A549 (cell line): ENCODE measurements at regions not wholly inside any gene's neighbourhood (a gene's known extent, or its start where the extent isn't known, plus 50 kb on each side); places are given as distances from the start of the nearest gene placed in this dataset.

ENCODE experiments used
- CEBPB ChIP-seq, 2 experiments: fragments of >200 bp in 1 of 2; sonication (Bioruptor Twin) in 1 of 2; formaldehyde crosslinking in 1 of 2; IDR thresholded peaks; 2 replicates each; pipeline ENCODE4 v1.6.1; 2012 to 2016
- CHD2 ChIP-seq: fragments of 150-350 bp; IDR thresholded peaks from 2 replicates; pipeline ENCODE4 v1.6.1; 2014; ENCODE audit warnings: low read length; ENCODE audit not compliant: partially characterized antibody
- CHD4 ChIP-seq: fragments of 200-600 bp; sonication (generic); IDR thresholded peaks from 2 replicates; pipeline ENCODE4 v1.6.1; 2016; ENCODE audit warnings: antibody characterized with exemption, mild to moderate bottlenecking, borderline replicate concordance
- EP300 ChIP-seq, 2 experiments: fragments of >200 bp; sonication (Bioruptor Twin); formaldehyde crosslinking; IDR thresholded peaks; 2 replicates in 1 of 2; 3 replicates in 1 of 2; pipeline ENCODE4 v1.6.1; 2016 to 2017
- JUN ChIP-seq, 2 experiments: fragments of >200 bp; sonication (Bioruptor Twin); formaldehyde crosslinking; IDR thresholded peaks; 2 replicates in 1 of 2; 3 replicates in 1 of 2; pipeline ENCODE4 v1.6.1; 2016 to 2017
- NR3C1 ChIP-seq: fragments of >200 bp; sonication (Bioruptor Twin); formaldehyde crosslinking; IDR thresholded peaks from 3 replicates; pipeline ENCODE4 v1.6.1; 2017
- POLR2A ChIP-seq: IDR thresholded peaks from 2 replicates; pipeline ENCODE4 v1.6.1; 2012; ENCODE audit warnings: mild to moderate bottlenecking, low read length
- POLR2AphosphoS2 ChIP-seq: conservative IDR thresholded peaks from 2 replicates; pipeline ENCODE4 v1.6.1; 2012; ENCODE audit warnings: low read length, improper control_type of control experiment, inconsistent platforms
- SMC3 ChIP-seq: fragments of >200 bp; sonication (Bioruptor Twin); formaldehyde crosslinking; IDR thresholded peaks from 3 replicates; pipeline ENCODE4 v1.6.1; 2018; ENCODE audit warnings: inconsistent platforms
- ZC3H11A ChIP-seq: fragments of 450-650 bp; IDR thresholded peaks from 2 replicates; pipeline ENCODE4 v1.6.1; 2014; ENCODE audit warnings: antibody characterized with exemption, mild to moderate bottlenecking
- TF ChIP-seq, protein P1 (sequence below): fragments of 200-600 bp; sonication (generic); IDR thresholded peaks from 2 replicates; pipeline ENCODE4 v1.6.1; 2016; ENCODE audit warnings: antibody characterized with exemption, mild to moderate bottlenecking, moderate library complexity
- TF ChIP-seq, protein P2 (sequence below): fragments of >200 bp; sonication (Bioruptor Twin); formaldehyde crosslinking; IDR thresholded peaks from 3 replicates; pipeline ENCODE4 v1.5.1; 2016
- TF ChIP-seq, protein P3 (sequence below): fragments of 450-650 bp; IDR thresholded peaks from 2 replicates; pipeline ENCODE4 v1.6.1; 2014; ENCODE audit warnings: antibody characterized with exemption

DNA sequence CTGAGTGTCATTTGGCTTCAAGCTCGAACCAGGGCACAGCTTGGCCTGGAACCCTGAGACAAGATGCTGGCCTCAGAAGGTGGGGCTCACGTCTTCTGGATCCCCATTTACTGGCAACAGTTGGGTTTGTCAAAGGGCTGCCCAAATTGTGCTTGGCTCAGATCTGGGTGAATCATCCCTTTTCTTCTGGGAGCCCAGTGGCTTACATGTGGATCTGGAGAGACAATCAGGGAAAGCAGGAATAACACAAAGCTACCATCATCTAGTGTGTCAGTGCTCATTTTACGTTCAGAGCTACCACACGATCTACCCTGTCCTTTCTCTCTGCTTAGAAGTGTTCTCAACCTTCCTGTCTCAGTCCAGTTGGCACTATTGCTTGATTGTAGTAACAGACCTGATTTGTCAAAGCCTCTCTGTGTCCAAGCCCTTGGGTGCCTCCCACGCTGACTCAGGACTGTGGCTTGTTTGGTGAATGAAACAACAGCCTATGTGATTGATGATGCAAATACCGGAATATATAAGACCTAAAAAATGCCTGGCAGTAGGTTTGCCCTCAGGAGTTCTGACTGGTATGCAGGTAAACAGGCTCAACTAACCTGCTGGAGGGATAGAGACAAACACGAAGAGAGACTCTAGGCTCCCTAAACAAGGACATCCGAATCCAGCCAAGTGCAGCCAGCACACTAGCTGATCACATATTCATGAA lies 974.3 kb downstream of the VRK1 start:
- TF ChIP-seq POLR2A = no peak
- TF ChIP-seq, protein P1, sequence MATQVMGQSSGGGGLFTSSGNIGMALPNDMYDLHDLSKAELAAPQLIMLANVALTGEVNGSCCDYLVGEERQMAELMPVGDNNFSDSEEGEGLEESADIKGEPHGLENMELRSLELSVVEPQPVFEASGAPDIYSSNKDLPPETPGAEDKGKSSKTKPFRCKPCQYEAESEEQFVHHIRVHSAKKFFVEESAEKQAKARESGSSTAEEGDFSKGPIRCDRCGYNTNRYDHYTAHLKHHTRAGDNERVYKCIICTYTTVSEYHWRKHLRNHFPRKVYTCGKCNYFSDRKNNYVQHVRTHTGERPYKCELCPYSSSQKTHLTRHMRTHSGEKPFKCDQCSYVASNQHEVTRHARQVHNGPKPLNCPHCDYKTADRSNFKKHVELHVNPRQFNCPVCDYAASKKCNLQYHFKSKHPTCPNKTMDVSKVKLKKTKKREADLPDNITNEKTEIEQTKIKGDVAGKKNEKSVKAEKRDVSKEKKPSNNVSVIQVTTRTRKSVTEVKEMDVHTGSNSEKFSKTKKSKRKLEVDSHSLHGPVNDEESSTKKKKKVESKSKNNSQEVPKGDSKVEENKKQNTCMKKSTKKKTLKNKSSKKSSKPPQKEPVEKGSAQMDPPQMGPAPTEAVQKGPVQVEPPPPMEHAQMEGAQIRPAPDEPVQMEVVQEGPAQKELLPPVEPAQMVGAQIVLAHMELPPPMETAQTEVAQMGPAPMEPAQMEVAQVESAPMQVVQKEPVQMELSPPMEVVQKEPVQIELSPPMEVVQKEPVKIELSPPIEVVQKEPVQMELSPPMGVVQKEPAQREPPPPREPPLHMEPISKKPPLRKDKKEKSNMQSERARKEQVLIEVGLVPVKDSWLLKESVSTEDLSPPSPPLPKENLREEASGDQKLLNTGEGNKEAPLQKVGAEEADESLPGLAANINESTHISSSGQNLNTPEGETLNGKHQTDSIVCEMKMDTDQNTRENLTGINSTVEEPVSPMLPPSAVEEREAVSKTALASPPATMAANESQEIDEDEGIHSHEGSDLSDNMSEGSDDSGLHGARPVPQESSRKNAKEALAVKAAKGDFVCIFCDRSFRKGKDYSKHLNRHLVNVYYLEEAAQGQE = no peak
- TF ChIP-seq, protein P2, sequence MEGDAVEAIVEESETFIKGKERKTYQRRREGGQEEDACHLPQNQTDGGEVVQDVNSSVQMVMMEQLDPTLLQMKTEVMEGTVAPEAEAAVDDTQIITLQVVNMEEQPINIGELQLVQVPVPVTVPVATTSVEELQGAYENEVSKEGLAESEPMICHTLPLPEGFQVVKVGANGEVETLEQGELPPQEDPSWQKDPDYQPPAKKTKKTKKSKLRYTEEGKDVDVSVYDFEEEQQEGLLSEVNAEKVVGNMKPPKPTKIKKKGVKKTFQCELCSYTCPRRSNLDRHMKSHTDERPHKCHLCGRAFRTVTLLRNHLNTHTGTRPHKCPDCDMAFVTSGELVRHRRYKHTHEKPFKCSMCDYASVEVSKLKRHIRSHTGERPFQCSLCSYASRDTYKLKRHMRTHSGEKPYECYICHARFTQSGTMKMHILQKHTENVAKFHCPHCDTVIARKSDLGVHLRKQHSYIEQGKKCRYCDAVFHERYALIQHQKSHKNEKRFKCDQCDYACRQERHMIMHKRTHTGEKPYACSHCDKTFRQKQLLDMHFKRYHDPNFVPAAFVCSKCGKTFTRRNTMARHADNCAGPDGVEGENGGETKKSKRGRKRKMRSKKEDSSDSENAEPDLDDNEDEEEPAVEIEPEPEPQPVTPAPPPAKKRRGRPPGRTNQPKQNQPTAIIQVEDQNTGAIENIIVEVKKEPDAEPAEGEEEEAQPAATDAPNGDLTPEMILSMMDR = no peak
- no peak for TF ChIP-seq NR3C1
- no peak for TF ChIP-seq POLR2AphosphoS2
- TF ChIP-seq JUN (IDR thresholded peaks at IDR 0.05) = no peak
- TF ChIP-seq SMC3 = no peak
- TF ChIP-seq ZC3H11A = no peak
- TF ChIP-seq CHD2 = no peak
- TF ChIP-seq CEBPB (IDR thresholded peaks at IDR 0.05) = no peak
- TF ChIP-seq CHD4 = no peak
- TF ChIP-seq EP300 (IDR thresholded peaks at IDR 0.05) = no peak
- TF ChIP-seq, protein P3, sequence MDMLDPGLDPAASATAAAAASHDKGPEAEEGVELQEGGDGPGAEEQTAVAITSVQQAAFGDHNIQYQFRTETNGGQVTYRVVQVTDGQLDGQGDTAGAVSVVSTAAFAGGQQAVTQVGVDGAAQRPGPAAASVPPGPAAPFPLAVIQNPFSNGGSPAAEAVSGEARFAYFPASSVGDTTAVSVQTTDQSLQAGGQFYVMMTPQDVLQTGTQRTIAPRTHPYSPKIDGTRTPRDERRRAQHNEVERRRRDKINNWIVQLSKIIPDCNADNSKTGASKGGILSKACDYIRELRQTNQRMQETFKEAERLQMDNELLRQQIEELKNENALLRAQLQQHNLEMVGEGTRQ = no peak
